ENCODE measurements at regions not wholly inside any gene's neighbourhood (a gene's known extent, or its start where the extent isn't known, plus 50 kb on each side); places are given as distances from the start of the nearest gene placed in this dataset.

DNA sequence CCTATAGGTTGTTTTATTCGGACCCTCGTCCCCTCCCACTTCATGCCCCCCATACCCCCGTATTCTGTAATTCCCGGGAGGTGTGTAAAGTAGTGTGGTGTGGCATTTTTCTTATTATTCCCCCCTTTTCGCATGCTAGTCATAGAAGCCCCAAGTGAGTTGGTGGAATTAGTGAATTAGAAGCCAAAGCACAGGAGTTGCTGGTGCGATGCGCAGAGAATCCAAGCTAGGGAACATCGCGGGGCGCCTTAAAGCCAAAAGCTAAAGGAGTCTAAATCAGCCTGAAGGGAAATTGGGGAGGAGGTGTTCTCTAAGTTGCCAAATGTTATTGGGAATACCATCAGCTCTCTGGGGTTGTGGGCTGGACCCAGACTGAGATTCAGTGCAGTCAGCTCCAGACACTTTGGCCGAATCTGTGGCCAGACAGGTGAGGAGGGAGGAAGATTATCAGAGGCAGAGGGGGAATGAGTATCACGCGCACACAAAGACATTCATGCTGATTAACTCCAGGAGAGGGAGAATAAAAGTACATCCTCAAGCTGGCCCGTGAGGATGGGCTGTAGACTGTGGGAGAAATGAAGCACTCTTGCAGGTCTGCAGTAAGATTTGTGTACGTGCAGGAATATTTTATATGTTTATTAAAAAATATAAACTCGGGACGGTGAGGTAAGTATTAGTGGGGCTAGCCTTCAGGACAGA lies 102.8 kb upstream of the HSD17B12 start:
- no TSS peak for BruUV-seq (replicated peaks)
- in situ Hi-C loops (cut with MboI; ENCODE audit: low sequenced_read_pairs), result loop anchor here (10.0 kb wide), 1 partner anchor 267 kb away; no protein-coding TSS in a partner anchor
- no peak overlapping the region for H3K4me2 ChIP-seq (ENCODE audit: low read depth, low read length)

More for the DNA sequence above, 102.8 kb upstream of the HSD17B12 start:
- no peak overlapping the region for H2BK15ac ChIP-seq (ENCODE audit: low read depth, low read length)
- H3K18ac ChIP-seq (ENCODE audit: low read depth, low read length), result no peak overlapping the region
- dilution Hi-C loops (cut with HindIII; ENCODE audit: low sequenced_read_pairs, unreplicated experiment) (no loop called here), intact Hi-C loops (cut with micrococcal nuclease) (loop anchor here (5.0 kb wide), 1 partner anchor 160 kb away; no protein-coding TSS in a partner anchor)
- ATAC-seq (ENCODE audit: low read depth) (no peak), DNase-seq (no peak)
- no peak overlapping the region for H2AK9ac ChIP-seq (replicated peaks; ENCODE audit: low read depth, low read length, poor library complexity)
- H3K9me3 ChIP-seq (ENCODE audit: control insufficient read depth, insufficient read depth, low read length), result no peaks in the 10 kb centered on the region
- WGBS, 2 experiments (ENCODE audit: extremely low coverage in 2 of 2, insufficient read length in 1 of 2), result 10% methylated on average over 8 of the region's 17 CpGs; no CpG with 5 or more reads in 1 of the 2 experiments
- POLR2A ChIA-PET (ENCODE audit: unreplicated experiment), result no interaction called here
- no peak overlapping the region for H2BK20ac ChIP-seq (ENCODE audit: low read depth, low read length)
- no peaks in the 10 kb centered on the region for H3K36me3 ChIP-seq (ENCODE audit: control insufficient read depth, insufficient read depth, low read length)
- peaks cover 2% of the 10 kb centered on the region; the same call in 1 of the 2 replicates for H3K9me1 ChIP-seq (ENCODE audit: insufficient read depth, low read length)
- no peak overlapping the region for H4K91ac ChIP-seq (ENCODE audit: insufficient read depth, low read depth, low read length)
- no peak overlapping the region for H2BK120ac ChIP-seq (ENCODE audit: low read depth, low read length)
- H3K23ac ChIP-seq (ENCODE audit: low read depth, low read length), result no peak overlapping the region
- H4K8ac ChIP-seq (ENCODE audit: low read depth in 2 of 2, low read length in 2 of 2), result no peak overlapping the region
- no peaks in the 10 kb centered on the region for H3K79me1 ChIP-seq (ENCODE audit: low read depth in 1 of 2, low read length in 2 of 2)
- no peak overlapping the region for H3K4ac ChIP-seq (ENCODE audit: low read depth, low read length)
- H3K4me1 ChIP-seq (ENCODE audit: control insufficient read depth, insufficient read depth, low read length), result no peaks in the 10 kb centered on the region
- no peak overlapping the region for H3K27ac ChIP-seq (ENCODE audit: insufficient read depth, low read length)
- H4K5ac ChIP-seq (ENCODE audit: low read depth, low read length), result no peak overlapping the region
- peaks cover 84% of the 10 kb centered on the region for H3K27me3 ChIP-seq (ENCODE audit: control insufficient read depth, insufficient read depth, low read length)
- H3K14ac ChIP-seq (replicated peaks; ENCODE audit: low read depth, low read length), result no peak overlapping the region
- H2AFZ ChIP-seq (replicated peaks; ENCODE audit: low read length, poor library complexity), result no peak overlapping the region
- TF ChIP-seq CEBPB (IDR thresholded peaks at IDR 0.05; ENCODE audit: low read depth, low read length) (no peak), SMC3 (IDR thresholded peaks at IDR 0.05; ENCODE audit: low read depth, low read length) (no peak), RFX5 (IDR thresholded peaks at IDR 0.05; ENCODE audit: low read depth, low read length) (no peak), RCOR1 (IDR thresholded peaks at IDR 0.05; ENCODE audit: insufficient replicate concordance, low read length) (no peak), CHD1 (IDR thresholded peaks at IDR 0.05; ENCODE audit: low read depth, low read length) (no peak), MAFK (IDR thresholded peaks at IDR 0.05; ENCODE audit: low read depth, low read length) (no peak)
- TF ChIP-seq, protein P1, sequence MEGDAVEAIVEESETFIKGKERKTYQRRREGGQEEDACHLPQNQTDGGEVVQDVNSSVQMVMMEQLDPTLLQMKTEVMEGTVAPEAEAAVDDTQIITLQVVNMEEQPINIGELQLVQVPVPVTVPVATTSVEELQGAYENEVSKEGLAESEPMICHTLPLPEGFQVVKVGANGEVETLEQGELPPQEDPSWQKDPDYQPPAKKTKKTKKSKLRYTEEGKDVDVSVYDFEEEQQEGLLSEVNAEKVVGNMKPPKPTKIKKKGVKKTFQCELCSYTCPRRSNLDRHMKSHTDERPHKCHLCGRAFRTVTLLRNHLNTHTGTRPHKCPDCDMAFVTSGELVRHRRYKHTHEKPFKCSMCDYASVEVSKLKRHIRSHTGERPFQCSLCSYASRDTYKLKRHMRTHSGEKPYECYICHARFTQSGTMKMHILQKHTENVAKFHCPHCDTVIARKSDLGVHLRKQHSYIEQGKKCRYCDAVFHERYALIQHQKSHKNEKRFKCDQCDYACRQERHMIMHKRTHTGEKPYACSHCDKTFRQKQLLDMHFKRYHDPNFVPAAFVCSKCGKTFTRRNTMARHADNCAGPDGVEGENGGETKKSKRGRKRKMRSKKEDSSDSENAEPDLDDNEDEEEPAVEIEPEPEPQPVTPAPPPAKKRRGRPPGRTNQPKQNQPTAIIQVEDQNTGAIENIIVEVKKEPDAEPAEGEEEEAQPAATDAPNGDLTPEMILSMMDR (conservative IDR thresholded peaks at IDR 0.05; ENCODE audit: low read depth, low read length), result no peak
- TF ChIP-seq, protein P2, sequence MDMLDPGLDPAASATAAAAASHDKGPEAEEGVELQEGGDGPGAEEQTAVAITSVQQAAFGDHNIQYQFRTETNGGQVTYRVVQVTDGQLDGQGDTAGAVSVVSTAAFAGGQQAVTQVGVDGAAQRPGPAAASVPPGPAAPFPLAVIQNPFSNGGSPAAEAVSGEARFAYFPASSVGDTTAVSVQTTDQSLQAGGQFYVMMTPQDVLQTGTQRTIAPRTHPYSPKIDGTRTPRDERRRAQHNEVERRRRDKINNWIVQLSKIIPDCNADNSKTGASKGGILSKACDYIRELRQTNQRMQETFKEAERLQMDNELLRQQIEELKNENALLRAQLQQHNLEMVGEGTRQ (IDR thresholded peaks at IDR 0.05; ENCODE audit: low read depth, low read length), result no peak
- no peak overlapping the region for H2AK5ac ChIP-seq (ENCODE audit: low read depth, low read length)
- no peak overlapping the region for H2BK5ac ChIP-seq (ENCODE audit: low read depth, low read length, poor library complexity, severe bottlenecking)
- CTCF ChIA-PET, result no interaction called here
- no peak overlapping the region for H3K9ac ChIP-seq (ENCODE audit: low read depth, low read length)
- no peaks in the 10 kb centered on the region for H4K20me1 ChIP-seq (ENCODE audit: insufficient read depth, low read length)
- no peak overlapping the region for H3K56ac ChIP-seq (ENCODE audit: extremely low read depth, insufficient read depth, low read length)
- H3K4me3 ChIP-seq (ENCODE audit: insufficient read depth, low read depth, low read length), result no peak overlapping the region

Measured in IMR-90 (cell line).